Right renal pelvis (tissue), 4 donors: ENCODE measurements at regions not wholly inside any gene's neighbourhood (a gene's known extent, or its start where the extent isn't known, plus 50 kb on each side); places are given as distances from the start of the nearest gene placed in this dataset.

Experiments used
- DNase-seq, 4 donors: peaks; one replicate each; pipeline ENCODE4 v3.0.0-alpha.2; 2013; ENCODE audit warnings: low read depth in 4 of 4, low spot score in 3 of 4, missing footprints in 1 of 4

DNA sequence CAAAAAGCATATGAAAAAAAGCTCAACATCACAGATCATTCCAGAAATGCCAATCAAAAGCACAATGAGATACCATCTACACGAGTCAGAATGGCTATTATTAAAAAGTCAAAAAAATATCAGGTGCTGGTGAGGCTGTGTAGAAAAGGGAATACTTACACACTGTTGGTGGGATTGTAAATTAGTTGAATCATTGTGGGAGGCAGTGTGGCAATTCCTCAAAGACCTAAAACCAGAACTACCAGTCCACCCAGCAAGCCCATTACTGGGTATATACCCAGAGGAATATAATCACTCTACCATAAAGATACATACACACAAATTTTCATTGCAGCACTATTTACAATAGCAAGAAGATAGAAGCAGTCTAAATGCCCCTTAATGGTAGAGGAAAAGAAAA is 529.9 kb downstream of the SLITRK1 start:
- DNase-seq: no peak

DNA sequence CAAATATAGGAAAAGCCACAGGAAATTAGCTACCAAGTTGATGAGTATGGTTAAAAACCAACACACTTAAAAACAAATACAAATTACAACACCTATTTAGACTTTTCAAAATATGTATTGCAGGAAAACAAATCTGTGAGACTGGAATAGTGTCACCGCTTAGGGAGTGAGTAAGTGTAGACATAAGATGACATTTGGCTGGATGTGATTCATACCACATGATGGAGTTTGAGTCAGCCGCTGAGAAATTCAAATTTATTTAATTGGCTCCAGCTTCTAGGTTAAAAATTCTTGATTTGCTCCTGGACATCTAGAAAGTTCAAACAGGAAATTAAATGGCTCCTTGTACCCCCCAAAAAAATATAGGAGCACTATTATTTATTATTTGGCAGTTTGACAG is 531.7 kb downstream of the SLITRK1 start:
- no peak for DNase-seq

DNA sequence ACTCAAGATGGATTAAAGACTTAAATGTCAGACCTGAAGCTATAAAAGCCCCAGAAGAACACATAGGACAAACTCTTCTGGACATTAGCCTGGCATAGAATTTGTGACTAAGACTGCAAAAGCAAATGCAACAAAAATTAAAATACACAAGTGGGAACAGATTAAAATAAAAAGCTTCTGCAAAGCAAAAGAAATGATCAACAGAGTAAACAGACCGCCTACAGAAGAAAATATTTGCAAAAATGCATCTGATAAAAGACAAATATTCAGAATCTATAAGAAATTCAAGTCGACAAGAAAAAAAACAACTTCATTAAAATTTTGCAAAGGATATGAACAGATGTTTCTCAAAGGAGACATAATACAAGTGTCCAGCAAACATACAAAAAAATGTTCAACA is 537.8 kb downstream of the SLITRK1 start:
- DNase-seq: no peak

DNA sequence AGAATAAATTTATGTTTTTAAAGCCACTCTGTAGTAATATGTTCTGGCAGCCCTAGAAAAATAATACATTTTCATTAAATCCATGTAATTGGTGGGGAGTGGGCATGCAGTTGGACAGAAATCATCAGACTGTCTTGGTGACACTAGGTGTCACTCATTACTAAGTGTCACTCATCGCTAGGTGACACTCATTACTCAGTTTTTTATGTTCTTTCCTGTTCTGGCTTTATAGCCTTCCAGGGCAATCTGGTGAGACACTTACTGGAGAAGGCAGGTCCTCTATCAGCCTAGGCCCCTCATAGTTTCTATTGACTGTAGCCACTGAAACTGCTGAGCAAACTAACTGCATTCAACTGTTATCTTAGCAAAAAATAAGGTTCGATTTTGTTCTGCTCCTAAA is 542.1 kb downstream of the SLITRK1 start:
- DNase-seq: no peak

DNA sequence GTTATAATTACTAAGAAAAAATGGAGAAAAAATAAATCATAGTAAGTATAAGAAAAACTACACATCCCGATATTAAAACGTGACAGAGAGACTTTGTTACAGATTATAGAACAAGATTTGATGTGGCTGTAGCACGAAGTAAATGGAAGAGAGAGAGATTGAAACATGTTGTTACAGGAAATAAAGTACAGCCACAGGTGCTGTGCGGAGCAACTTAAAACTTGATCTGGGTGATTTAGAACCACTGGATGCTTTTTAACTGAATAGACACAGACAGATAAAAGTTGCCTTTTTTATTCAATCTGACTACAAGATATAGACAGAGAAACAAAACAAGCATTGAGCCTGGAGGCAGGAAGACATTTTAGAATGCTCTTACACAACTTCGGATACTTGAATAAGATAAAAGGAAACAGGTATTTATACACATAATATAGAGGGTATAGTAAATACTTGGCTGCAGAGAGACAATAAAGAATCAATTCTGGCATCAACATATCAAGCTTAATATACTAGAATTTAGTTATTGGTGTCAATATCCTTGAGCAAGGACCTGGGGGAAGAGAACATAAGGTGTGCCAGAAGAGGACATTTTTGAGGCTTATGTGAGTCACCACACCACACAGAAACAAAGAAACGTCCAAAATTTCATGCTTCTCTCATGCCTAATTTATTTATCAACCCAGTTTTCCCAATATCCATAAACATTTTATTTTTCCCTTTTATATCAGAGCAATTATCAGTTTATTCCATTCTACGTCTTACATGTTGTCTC is 548.5 kb downstream of the SLITRK1 start:
- no peak for DNase-seq

DNA sequence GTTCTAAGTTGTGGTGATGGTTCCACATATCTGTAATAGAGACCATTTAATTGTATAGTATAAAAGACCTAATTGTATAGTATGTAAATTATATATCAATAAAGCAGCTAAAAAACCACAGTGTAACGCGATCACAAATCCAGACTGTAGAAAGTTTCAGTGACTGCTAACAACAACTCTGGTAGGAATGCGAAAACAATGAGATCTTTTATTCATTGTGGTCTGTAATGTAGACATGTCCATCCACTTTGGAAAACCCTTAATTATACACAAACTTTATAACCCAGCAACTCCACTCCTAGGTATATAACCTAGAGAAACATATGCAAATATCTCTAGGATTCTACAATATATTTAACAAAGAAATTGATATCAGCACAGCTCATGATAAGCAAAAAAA is 549.5 kb downstream of the SLITRK1 start:
- DNase-seq: no peak

DNA sequence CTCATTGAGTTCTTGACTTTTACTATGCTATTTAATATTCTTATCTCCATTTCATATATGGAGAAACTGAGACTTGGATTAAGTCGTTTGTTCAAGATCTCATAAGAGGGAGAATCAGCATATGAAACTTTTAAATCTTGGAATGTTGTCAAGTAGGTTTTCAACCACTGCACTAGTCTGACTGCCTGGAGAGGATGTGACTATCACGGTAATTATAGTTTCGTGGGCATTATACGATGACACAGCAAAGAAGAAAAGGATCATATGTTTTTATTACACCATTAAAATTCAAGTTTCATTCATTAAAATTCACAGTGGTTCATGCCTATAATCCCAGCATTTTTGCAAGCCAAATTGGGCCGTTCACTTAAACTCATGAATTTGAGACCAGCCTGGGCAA is 555.2 kb downstream of the SLITRK1 start:
- no peak for DNase-seq

DNA sequence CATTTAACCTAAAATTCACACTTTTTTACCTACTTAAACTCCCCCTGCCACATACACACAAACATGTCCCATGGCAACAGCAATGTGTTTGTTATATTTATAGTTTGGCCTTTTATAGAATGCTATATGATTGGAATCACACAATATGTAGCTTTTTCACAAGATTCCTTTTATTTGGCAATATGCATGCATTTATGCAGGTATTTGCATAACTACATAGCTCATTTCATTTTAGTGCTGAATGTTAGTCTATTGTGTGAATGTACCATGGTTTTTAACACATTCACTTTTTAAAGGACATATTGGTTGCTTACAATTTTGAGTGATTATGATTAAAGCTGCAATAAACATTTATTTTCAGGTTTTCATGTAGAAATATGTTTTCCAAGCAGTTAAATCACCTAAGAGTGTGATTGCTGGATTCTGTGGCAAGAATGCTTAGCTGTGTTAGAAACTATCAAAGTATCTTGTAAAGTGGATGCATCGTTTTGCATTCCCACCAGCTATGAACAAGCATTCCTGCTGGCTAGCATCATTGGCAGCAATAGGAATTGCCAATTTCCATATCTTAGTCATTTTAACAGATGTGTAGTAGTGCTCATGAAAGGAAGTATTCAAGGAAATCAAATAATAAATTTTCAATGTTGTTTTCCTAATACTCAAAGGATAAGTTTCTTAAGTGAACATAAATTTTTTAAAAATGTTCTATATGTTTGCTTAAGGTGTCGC is 557.0 kb downstream of the SLITRK1 start:
- no peak for DNase-seq

DNA sequence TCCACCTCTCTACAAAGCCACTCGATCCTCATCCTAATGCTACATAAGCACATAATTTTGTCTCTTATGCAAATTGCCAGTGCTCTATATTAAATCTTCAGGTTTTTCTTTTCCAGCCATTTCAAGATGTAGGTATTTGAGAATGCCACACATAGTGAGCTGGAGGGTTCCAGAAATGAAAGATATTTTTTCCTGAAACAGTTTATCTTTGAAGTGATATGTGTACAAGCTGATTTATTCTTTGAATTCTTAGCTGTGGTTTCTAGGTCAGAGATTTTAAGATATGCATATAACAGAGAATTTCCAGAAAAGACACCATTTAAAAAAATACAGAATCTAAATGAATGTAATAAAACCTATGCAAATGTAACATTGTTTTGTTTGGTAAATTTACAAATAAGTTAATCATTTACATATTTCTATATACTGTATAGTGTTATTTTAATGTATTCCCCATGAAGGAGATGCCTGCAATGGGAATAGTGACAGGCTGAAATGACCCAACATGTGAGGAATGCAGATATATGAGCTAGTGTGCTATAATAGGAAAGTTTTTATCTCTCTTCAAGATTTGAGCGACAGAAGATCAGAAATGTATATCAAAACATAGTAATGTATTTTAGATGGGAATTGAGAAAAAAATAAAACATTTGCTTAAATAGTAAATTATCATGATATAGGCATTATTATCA is 570.2 kb downstream of the SLITRK1 start:
- no peak for DNase-seq

DNA sequence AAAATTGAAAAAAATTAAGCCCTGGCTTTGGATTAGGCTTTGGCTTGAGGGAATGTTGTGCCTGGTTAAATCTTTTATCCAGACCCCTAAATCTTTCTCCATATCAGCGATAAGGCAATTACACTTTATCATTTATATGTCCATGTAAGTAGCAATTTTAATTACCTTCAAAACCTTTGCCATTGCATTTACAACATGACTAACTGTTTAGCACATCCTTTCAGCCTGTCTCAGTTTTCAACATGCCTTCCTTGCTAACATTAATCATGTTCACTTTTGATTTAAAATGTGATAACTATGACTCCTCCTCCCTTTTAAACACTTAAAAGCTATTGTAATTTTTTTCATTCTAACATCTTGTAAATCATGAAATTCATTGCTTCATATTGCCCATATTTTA is 583.7 kb downstream of the SLITRK1 start:
- DNase-seq: no peak

DNA sequence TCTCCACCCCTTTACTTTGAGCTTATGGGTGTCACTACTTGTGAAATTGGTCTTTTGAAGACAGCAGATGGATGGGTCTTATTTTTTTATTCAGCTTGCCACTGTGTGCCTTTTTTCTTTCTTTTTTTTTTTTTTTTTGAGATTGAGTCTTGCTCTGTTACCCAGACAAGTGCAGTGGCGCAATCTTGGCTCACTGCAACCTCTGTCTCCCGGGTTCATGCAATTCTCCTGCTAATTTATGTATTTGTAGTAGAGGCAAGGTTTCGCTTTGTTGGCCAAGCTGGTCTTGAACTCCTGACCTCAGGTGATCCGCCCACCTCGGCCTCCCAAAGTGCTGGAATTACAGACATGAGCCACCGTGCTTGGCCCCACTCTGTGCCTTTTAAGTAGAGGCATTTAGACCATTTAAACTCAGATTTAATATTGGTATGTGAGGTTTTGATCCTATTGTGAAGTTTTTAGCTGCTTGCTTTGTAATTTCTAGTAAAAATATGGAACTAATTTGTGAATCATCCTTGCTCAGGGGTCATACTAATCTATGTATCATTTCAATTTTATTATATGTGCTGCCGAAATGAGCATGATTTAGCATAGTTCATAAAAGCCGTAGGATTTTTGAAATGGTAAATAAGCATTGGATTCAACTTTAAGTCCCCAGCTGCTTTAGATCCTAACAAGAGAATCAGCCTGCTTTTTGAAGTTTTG is 584.5 kb downstream of the SLITRK1 start:
- no peak for DNase-seq

DNA sequence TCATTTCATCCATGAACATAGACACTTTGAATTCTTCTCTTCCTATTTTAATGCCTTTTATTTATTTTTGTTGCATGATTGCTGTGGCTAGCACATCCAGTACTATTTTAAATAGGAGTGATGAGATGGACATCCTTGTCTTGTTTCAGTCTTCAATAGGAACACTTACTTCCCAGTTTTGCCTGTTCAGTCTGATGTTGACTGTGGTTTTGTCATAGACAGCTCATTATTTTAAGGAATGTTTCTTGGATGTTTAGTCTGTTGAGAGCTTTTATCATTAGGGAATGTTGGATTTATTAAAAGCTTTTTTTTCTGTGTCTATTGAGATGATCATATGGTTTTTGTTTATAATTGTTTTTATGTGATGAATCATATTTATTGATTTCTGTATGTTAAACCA is 586.6 kb downstream of the SLITRK1 start:
- DNase-seq: no peak

DNA sequence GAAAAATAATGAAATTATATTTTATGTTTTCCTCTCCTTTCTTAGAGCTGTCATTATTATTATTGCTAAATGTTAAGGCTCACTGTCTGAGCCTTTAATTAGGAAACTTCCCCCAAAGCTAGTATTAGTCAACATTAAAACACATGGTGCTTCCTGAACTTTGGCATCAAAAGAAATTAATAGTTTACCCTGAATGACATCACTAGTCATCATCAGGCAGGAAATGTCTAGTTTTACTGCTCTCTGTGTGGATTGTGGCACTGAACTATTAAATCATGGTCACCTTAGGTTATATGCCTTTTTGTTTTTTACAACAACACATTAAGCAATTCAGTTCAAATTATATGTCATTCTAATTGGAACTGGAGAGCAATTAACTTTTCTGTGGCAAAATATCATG is 595.5 kb downstream of the SLITRK1 start:
- no peak for DNase-seq

DNA sequence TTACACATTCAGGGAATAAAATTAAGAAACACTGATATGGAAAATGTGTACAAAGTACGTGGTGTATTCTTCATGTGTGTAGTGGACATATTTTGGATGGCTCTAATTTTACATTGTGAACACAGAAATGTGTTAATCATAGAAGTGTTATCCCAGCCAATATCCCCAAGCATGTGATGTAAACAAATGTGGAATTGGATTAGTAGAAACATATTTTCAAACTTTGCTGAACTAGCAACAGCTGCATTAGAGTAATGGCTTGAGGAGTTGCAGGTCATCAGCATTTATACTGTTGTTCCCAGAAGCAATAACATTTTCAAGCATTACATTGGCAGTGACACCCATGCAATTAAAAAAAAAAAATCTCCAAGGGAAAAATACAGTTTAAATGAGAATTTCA is 600.6 kb downstream of the SLITRK1 start:
- DNase-seq: no peak

DNA sequence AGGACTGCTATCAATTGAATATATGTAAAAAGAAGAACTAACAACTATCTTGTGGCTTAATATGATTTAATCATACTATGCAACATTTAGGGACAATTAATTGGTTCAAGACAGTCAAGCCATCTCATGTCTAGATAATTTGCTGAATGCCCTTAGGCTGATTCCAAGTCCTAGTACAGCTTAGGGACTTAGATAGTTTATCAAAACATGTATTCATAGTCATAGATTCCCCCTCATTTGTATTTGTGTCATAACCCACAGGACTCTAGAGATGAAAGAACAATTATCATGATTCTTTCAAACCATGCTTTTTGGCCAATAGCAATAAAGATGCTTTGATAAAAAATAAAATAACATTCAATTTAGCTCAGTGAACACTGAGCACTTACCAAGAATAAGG is 607.6 kb downstream of the SLITRK1 start:
- DNase-seq: no peak

DNA sequence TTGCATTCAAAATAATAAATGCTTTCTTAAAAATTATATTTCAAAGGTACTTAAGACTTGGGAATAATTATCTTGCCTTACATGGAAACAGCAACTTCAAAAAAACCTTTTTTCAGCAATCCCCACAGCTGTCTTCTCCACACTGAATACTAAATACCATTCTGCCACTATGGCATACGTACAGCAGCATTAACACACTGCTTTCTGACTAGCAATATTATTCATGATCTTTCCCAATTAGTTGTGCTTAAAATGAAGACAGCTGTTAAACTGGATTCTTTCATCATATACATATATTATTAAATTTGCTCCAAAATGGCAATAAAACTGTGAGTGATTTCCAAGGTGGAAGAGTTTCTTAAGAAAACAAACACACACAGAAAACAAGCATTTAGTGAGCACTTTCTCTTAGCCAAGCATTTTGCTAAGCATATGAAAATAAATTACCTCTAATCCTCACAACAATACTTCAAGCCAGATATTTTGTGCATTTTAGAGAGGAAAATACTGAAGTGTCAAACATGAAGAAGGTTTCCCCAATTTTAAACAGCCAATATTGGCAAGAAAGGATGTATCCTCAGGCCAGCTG is 609.5 kb downstream of the SLITRK1 start:
- no peak for DNase-seq

DNA sequence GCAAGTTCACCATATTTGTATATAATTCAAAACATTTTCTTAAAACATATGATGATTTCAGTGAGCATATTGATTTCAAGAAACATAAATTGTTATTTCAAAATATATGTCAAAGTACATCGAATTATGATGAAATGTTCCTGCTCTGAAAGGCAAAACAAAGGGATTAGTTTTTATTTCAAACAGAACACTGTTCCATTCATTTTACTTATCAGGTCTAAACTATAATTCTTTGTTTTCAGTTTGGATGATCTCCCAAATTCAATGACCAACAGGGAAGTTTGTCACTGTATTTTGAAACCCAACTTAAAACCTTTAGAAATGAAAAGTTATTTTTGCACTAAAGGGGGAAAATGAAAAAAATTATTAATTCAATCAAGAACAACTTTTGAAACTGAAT is 610.2 kb downstream of the SLITRK1 start:
- no peak for DNase-seq

DNA sequence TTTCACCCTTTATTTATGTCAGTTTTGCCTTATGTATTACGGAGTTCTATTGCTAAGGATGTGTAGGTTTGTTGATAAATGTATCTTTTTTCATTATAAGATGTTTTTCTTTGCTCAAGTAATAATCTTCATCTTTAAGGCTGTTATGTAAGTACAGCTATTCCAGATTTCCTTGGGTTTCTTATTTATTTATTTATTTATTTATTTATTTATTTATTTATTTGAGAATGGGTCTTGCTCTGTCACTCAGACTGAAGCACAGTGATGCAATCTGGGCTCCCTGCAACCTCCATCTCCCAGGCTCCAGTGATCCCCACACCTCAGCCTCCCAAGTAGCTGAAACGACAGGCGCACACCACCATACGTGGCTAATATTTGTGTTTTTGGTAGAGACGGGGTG is 617.0 kb downstream of the SLITRK1 start:
- DNase-seq: no peak

DNA sequence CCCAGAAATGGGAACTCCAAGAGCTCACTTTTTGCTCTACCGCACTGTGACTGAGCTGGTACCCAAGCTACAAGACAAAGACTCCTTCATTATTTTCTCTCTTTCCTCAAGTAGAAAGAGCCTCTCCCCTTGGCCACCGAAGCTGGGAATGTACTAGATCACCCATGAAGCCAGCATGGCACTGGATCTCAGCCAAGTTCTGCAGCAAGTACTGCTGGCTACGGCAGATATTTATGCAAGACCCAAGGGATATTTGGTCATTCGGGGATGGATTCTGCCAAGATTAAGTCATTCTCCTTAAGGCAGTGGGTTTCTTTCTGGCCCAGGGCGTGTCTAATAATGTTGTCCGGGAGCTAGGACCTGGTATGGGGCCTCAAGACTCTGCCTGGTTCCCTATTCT is 633.5 kb downstream of the SLITRK1 start:
- DNase-seq: no peak

DNA sequence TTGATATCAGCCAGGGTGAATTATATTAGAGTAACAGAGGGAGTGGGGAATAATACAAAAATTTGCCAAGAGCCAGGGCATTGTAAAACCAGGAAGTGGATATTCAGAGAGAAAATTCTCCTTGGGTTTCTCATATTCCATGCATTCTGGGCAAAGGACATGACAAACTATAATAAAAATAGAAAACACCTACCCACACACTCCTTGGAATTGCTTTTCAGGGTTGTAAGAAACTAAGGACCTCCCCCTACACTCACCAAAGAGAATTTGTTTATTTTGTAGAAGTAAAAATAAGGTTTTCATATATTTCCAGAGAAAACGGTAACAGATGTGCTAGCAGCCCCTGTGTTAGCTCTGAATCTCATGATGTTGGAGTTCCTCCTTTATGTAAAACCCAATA is 649.6 kb downstream of the SLITRK1 start:
- no peak for DNase-seq
